Kidney tubule cell (primary cell): ENCODE measurements at regions not wholly inside any gene's neighbourhood (a gene's known extent, or its start where the extent isn't known, plus 50 kb on each side); places are given as distances from the start of the nearest gene placed in this dataset.
"Not testable (repeated sequence)": the region's sequence is repeated elsewhere in the genome, so short reads cannot be mapped to it uniquely, and the experiment has no call there.

Experiments
- DNase-seq: peaks from one replicate; pipeline ENCODE4 v3.0.0-alpha.2; 2018; ENCODE audit warnings: low spot score

- DNase-seq, result not testable (repeated sequence)
Measured at GRCh38 chr17:62196587-62196986, 131.5 kb upstream of the MED13 start.

DNA sequence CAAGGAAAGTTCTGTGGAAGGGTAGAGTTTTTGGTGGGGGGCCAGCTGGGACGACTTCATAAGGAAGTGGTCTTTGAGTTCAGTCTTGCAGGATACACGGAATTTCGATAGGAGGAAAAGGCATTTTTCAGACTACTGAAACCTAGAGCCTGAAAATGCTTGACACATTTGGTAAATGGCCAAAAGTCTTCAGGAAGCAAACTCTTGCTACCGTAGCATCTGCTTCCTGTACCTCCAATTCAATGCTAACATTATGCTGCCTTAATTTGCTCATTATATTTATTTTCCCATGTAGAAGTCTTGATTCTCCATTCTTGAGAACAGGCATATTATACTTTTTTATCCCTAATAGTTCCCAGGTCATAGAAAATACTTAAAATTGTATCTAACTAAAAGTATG is 129.3 kb upstream of the MED13 start:
- no peak for DNase-seq

DNA sequence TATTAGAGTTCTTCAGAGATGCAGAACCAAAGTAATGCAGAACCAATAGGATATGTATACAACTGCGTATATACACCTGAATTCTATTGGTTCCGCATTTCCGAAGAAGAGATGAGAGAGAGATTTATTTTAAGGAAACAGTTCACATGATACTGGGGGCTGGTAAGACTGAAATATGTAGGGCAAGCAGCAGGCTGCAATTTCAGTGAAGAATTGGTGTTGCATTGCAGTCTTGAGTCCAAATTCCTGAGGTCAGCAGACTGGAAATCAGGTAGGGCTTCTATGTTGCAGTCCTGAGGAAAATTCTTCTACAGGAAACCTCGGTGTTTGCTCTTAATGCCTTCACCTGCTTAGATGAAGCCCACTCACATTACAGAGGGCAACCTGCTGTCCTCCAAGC is 128.2 kb upstream of the MED13 start:
- DNase-seq, result peak; percentile 58

DNA sequence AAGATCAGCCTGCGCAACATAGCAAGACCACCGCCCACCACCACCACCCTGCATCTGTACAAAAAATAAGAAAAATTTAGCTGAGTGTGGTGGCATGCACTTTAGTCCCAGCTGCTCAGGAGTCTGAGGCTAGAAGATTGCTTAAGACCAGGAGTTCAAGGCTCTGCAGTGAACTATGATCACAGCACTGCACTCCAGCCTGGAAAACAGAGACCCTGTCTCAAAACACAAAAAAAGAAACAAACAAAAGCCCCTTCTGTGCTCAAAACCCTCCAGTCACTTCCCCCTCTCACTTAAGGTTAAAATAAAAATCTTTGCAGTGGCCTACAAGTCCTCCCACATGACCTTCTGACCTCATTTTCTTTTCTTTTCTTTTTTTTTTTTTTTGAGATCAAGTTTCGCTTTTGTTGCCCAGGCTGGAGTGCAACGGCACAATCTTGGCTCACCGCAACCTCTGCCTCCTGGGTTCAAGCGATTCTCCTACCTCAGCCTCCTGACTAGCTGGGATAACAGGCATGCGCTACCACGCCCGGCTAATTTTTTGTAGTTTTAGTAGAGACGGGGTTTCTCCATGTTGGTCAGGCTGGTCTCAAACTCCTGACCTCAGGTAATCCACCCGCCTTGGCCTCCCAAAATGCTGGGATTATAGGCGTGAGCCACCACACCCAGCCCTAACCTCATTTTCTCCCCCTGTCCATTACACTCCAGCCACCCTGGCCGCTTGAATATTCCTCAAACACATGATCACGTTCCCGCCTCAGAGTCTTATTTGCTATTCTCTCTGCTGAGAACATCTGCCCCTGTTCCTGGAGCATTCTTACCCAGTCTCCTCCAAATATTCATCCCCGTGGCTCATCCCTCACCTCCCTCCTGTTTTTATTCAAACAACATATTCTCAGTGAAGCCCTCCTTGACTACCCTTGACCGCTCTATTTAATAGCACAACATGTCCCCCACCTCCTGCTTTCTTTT is 126.6 kb upstream of the MED13 start:
- DNase-seq, result no peak

- no peak for DNase-seq
Measured at GRCh38 chr17:62189377-62189776, 124.3 kb upstream of the MED13 start.

- DNase-seq, result peak; percentile 79
Measured at GRCh38 chr17:62188713-62189112, 123.6 kb upstream of the MED13 start.

DNA sequence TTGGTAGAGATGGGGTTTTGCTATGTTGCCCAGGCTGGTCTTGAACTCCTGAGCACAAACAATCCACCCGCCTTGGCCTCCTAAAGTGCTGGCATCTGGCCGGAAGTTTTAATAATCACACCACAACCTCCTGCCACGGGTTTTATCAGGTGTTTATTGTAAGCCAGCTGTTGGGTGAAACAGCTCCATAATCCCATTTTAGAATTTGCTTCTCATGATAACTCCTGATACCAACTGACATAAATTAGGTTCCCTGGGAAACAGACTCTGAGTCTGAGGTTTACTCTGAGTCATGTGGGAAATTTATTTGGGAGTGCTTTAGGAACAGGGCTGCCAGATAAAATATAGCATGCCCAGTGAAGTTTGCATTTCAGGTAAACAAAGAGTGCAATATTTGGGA is 122.6 kb upstream of the MED13 start:
- DNase-seq, result peak; percentile 33

GRCh38 chr17:62186841-62187240 is 121.8 kb upstream of the MED13 start:
- DNase-seq, result no peak

GRCh38 chr17:62180772-62181171 is 115.7 kb upstream of the MED13 start:
- no peak for DNase-seq

GRCh38 chr17:62179525-62180161 is 114.6 kb upstream of the MED13 start:
- peak; percentile 94 for DNase-seq

GRCh38 chr17:62178579-62178978 is 113.5 kb upstream of the MED13 start:
- DNase-seq, result peak; percentile 81

DNA sequence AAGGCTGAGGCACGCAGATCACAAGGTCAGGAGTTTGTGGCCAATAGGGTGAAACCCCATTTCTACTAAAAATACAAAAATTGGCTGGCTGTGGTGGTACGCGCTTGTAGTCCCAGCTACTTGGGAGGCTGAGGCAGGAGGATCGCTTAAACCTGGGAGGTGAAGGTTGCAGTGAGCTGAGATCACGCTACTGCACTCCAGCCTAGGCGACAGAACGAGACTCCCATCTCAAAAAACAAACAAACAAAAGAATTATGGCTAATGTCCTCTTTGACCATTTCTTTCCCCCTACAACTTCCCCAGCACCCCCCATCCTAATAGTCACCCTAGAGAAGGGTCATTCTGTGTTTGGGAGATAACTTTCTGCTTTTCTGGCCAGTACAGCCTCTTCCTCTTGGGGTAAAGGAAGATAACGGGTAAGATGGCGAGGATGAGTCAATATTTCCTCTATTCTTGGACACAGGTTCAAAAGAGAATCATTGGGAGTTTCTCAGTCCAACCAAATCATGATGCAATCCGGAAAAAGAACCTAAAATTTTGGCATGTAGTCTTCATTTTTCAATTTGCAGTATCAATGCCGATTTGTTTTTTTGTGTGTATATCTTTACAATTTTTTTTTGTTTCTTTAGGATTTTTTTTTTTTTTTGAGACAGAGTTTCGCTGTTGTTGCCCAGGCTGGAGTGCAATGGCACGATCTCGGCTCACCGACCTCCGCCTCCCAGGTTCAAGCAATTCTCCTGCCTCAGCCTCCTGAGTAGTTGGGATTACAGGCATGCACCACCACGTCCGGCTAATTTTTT is 107.6 kb upstream of the MED13 start:
- DNase-seq, result no peak

DNA sequence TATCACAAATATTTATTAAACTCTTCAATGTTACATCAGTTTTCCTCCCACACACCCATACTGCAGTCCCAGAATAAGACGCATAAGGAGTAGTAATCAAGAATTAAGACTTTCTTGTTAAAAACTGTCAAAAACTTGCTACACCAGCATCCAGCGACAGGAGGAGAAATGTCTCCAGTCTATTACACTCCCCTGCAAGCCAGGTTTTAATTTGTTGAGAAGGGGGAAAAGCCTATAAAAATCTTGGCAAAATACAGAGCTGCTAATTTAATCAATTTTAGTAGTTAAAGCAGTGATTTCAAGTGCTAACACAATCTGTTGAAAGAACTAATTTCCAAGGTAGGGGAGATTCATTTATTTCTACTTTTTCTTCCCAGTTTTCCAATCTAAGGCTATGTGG is 102.0 kb upstream of the MED13 start:
- no peak for DNase-seq

- DNase-seq, result no peak
Measured at GRCh38 chr17:62164747-62165722, 100.0 kb upstream of the MED13 start.

- DNase-seq, result no peak
Measured at GRCh38 chr17:62163847-62164246, 98.8 kb upstream of the MED13 start.

DNA sequence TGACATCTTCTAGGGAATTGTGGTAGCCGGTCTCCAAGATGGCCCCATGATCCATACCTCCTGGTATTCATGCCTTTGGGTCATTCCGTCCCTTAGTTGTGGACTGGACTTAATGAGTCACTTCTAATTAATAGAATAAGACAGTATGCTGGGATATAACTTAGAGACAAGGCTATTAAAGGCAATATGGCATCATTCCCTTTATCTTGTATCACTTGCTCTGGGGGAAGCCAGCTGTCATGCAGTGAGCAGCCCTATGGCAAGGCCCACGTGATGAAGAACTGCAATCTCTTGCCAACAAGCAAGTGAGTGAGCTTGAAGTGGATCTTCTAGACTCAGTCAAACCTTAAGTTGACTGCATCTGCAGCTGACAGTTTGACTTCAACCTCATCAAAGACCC is 97.8 kb upstream of the MED13 start:
- no peak for DNase-seq

DNA sequence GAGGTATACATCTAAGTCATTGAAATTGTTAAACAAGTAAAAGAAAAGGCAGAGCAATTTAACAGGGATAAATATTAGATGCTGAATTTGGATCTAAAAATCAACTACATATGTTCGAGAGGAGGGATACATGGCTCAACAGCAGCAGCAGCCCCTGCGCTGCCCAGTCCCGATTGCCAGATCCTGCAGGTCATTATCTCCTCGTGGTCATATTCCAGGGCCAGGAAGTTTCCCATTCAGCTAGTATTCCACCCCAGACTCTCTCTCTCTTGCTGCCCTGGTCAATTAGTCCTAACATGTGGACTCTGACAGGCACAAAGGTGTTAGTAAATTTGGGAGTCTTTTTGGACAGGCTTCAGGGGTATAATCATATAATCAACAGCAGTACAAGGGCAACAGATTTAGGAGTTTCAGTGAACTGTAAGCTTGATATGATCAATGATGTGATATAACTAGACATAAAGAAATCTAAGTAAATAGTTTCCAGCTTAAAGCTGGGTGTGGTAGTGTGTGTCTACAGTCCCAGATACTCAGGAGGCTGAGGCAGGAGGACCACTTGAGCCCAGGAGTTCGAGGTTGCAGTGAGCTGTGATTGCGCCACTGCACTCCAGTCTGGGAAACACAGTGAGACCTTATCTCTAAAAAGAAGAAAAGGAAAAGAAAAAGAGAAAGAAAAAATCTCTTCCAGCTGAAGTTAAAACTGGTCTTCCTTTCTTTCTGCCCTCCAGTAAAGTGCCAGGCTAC is 96.5 kb upstream of the MED13 start:
- no peak for DNase-seq

GRCh38 chr17:62160816-62161215 is 95.7 kb upstream of the MED13 start:
- DNase-seq, result no peak

DNA sequence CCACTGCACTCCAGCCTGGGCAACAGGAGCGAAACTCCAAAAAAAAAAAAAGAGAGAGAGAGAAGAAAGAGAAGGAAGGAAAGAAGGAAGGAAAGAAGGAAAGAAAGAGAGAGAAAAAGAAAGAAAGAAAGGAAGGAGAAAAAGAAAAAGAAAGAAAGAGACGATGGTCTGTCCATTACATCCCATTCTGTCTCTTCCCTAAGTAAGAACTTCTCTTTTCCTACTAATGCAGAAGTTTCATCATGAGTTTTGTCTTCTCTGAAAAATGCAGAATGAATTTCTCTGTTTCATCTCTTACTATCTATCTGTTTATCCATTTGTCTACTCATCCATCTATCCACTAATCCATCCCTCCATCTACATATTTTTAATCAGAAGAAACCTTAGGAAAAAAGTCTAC is 94.9 kb upstream of the MED13 start:
- no peak for DNase-seq

GRCh38 chr17:62156949-62157348 is 91.9 kb upstream of the MED13 start:
- no peak for DNase-seq

- DNase-seq, result no peak
Measured at GRCh38 chr17:62154909-62155308, 89.8 kb upstream of the MED13 start.
